H1 (cell line): ENCODE measurements at regions not wholly inside any gene's neighbourhood (a gene's known extent, or its start where the extent isn't known, plus 50 kb on each side); places are given as distances from the start of the nearest gene placed in this dataset.

Source experiments
- CTCF ChIA-PET: fragments of 300-600 bp; sonication (Branson Sonifier 250); formaldehyde crosslinking; loops from one replicate; lab custom pipeline; 2021; ENCODE audit not compliant: partially characterized antibody; lab: Charles Lee
- POLR2A ChIA-PET: fragments of 300-600 bp; sonication (Branson Sonifier 250); formaldehyde crosslinking; loops from one replicate; lab custom pipeline; 2021; ENCODE audit warnings: inconsistent platforms; ENCODE audit not compliant: partially characterized antibody; lab: Charles Lee
- DNase-seq, 2 experiments: peaks; one replicate each; pipeline versions ENCODE4 v3.0.0 to v3.0.0-alpha.2; 2010 to 2022; ENCODE audit warnings: low spot score in 2 of 2, low read depth in 1 of 2, mixed read lengths in 1 of 2
- FAIRE-seq: peaks from 2 replicates; lab custom pipeline; 2011; peaks lifted over from hg19 to GRCh38; lab: Jason Lieb, UNC
- H2AFZ ChIP-seq: 2 replicates; pipeline ENCODE4 v1.8.1; 2012; ENCODE audit warnings: low read length, inconsistent platforms
- H2AK5ac ChIP-seq: 2 replicates; pipeline ENCODE4 v1.6.1; 2013; ENCODE audit warnings: low read depth, low read length
- H2BK120ac ChIP-seq: replicated peaks from 2 replicates; pipeline ENCODE3; 2013; ENCODE audit warnings: low read depth, low read length, inconsistent platforms
- H2BK12ac ChIP-seq: 2 replicates; pipeline ENCODE4 v1.6.1; 2013; ENCODE audit warnings: low read depth, low read length
- H2BK15ac ChIP-seq: 2 replicates; pipeline ENCODE4 v1.6.1; 2013; ENCODE audit warnings: low read length
- H2BK20ac ChIP-seq: 2 replicates; pipeline ENCODE4 v1.6.1; 2013; ENCODE audit warnings: low read length
- H2BK5ac ChIP-seq: 2 replicates; pipeline ENCODE4 v1.6.1; 2013; ENCODE audit warnings: low read depth, low read length
- H3K14ac ChIP-seq: 2 replicates; pipeline ENCODE4 v1.6.1; 2013; ENCODE audit warnings: inconsistent platforms; ENCODE audit not compliant: insufficient read length
- H3K18ac ChIP-seq: 2 replicates; pipeline ENCODE4 v1.6.1; 2013; ENCODE audit warnings: low read length; ENCODE audit errors: extremely low read depth
- H3K23ac ChIP-seq: 2 replicates; pipeline ENCODE4 v1.6.1; 2013; ENCODE audit warnings: inconsistent platforms; ENCODE audit not compliant: insufficient read length
- H3K23me2 ChIP-seq: 2 replicates; pipeline ENCODE4 v1.6.1; 2013; ENCODE audit warnings: low read depth, low read length
- H3K27ac ChIP-seq: 2 replicates; pipeline ENCODE4 v1.6.1; 2011; ENCODE audit warnings: low read depth, low read length, inconsistent platforms
- H3K27me3 ChIP-seq, 4 experiments: replicated peaks in 1 of 4; 1 replicate in 1 of 4; 2 replicates in 3 of 4; pipeline versions ENCODE4 v1.6.1 to v1.8.1; 2011 to 2013; ENCODE audit warnings: low read length in 3 of 4, mild to moderate bottlenecking in 3 of 4, inconsistent platforms in 2 of 4, mixed read lengths in 2 of 4, moderate library complexity in 1 of 4; ENCODE audit not compliant: control insufficient read depth in 3 of 4, insufficient read depth in 3 of 4; ENCODE audit errors: extremely low read depth in 1 of 4
- H3K36me3 ChIP-seq, 4 experiments: 2 replicates each; pipeline versions ENCODE4 v1.6.1 to v1.8.1; 2011 to 2013; ENCODE audit warnings: mild to moderate bottlenecking in 4 of 4, low read length in 3 of 4, moderate library complexity in 2 of 4, control low read depth in 1 of 4, inconsistent platforms in 1 of 4; ENCODE audit not compliant: insufficient read depth in 4 of 4, control insufficient read depth in 2 of 4
- H3K4ac ChIP-seq: replicated peaks from 2 replicates; pipeline ENCODE3; 2013; ENCODE audit warnings: low read length, low read depth, mixed read lengths, inconsistent platforms; ENCODE audit not compliant: insufficient read length
- H3K4me1 ChIP-seq, 4 experiments: replicated peaks in 1 of 4; 1 replicate in 1 of 4; 2 replicates in 3 of 4; pipeline versions ENCODE4 v1.6.1 to v1.8.1; 2011 to 2013; ENCODE audit warnings: low read length in 3 of 4, inconsistent platforms in 2 of 4, mixed read lengths in 1 of 4; ENCODE audit not compliant: insufficient read depth in 4 of 4, control insufficient read depth in 3 of 4
- H3K4me2 ChIP-seq, 2 experiments: 2 replicates each; pipeline versions ENCODE4 v1.6.1 to v1.8.1; 2011 to 2013; ENCODE audit warnings: low read depth in 2 of 2, low read length in 2 of 2, control low read depth in 1 of 2, inconsistent platforms in 1 of 2, mild to moderate bottlenecking in 1 of 2; ENCODE audit not compliant: insufficient read depth in 1 of 2
- H3K4me3 ChIP-seq, 4 experiments: fragments of 200-600, 300-600 bp in 1 of 4; sonication (generic), shearing (Covaris generic), sonication (Bioruptor Twin) in 1 of 4; 2 replicates each; pipeline versions ENCODE4 v1.5.1 to v1.8.1; 2011 to 2016; ENCODE audit warnings: low read length in 4 of 4, low read depth in 3 of 4, control low read depth in 2 of 4, inconsistent platforms in 2 of 4, mild to moderate bottlenecking in 2 of 4, mixed read lengths in 1 of 4, moderate library complexity in 1 of 4; ENCODE audit not compliant: insufficient read depth in 2 of 4; ENCODE audit errors: extremely low read depth in 1 of 4
- H3K56ac ChIP-seq: replicated peaks from 2 replicates; pipeline ENCODE3; 2013; ENCODE audit warnings: low read depth, mild to moderate bottlenecking, mixed read lengths, low read length, inconsistent platforms; ENCODE audit not compliant: insufficient read length
- H3K79me1 ChIP-seq: 2 replicates; pipeline ENCODE4 v1.6.1; 2013; ENCODE audit warnings: low read depth, low read length, control low read depth
- H3K79me2 ChIP-seq, 2 experiments: 2 replicates each; pipeline versions ENCODE4 v1.6.1 to v1.8.1; 2012 to 2013; ENCODE audit warnings: low read length in 2 of 2, mild to moderate bottlenecking in 2 of 2, inconsistent platforms in 1 of 2; ENCODE audit not compliant: insufficient read depth in 2 of 2, control insufficient read depth in 1 of 2
- H3K9ac ChIP-seq, 4 experiments: replicated peaks in 1 of 4; 1 replicate in 1 of 4; 2 replicates in 3 of 4; pipeline versions ENCODE4 v1.6.1 to v1.8.1; 2011 to 2013; ENCODE audit warnings: low read depth in 3 of 4, low read length in 3 of 4, control low read depth in 2 of 4, mild to moderate bottlenecking in 2 of 4, moderate library complexity in 2 of 4, inconsistent platforms in 1 of 4; ENCODE audit errors: extremely low read depth in 1 of 4
- H3K9me3 ChIP-seq, 2 experiments: 2 replicates each; pipeline versions ENCODE4 v1.6.1 to v1.8.1; 2012 to 2013; ENCODE audit warnings: mild to moderate bottlenecking in 2 of 2, moderate library complexity in 2 of 2, control low read depth in 1 of 2, inconsistent platforms in 1 of 2, low read depth in 1 of 2, low read length in 1 of 2, mixed read lengths in 1 of 2; ENCODE audit not compliant: insufficient read depth in 2 of 2
- H4K20me1 ChIP-seq, 2 experiments: replicated peaks in 1 of 2; 2 replicates each; pipeline versions ENCODE3 to v1.8.1; 2011 to 2013; ENCODE audit warnings: inconsistent platforms in 2 of 2, low read length in 2 of 2, mild to moderate bottlenecking in 1 of 2; ENCODE audit not compliant: insufficient read depth in 2 of 2, control insufficient read depth in 1 of 2
- H4K5ac ChIP-seq: 2 replicates; pipeline ENCODE4 v1.6.1; 2013; ENCODE audit warnings: low read length, low read depth, mixed read lengths, inconsistent platforms; ENCODE audit not compliant: insufficient read length
- H4K8ac ChIP-seq: 2 replicates; pipeline ENCODE4 v1.8.0; 2013; ENCODE audit warnings: mild to moderate bottlenecking, moderate library complexity, low read length, inconsistent platforms; ENCODE audit not compliant: insufficient read depth; ENCODE audit errors: extremely low read depth
- H4K91ac ChIP-seq: replicated peaks from 2 replicates; pipeline ENCODE3; 2013; ENCODE audit warnings: low read length, mixed read lengths, inconsistent platforms; ENCODE audit not compliant: insufficient read length
- ASH2L ChIP-seq: fragments of 200-600, 300-600 bp; sonication (generic); IDR thresholded peaks from one replicate; pipeline ENCODE4 v1.7.1; 2017; ENCODE audit warnings: low read length
- EGR1 ChIP-seq: IDR thresholded peaks from 2 replicates; pipeline ENCODE4 v1.6.1; 2011; ENCODE audit warnings: low read depth, low read length, borderline replicate concordance
- GABPA ChIP-seq: IDR thresholded peaks from 2 replicates; pipeline ENCODE4 v1.6.1; 2011; ENCODE audit warnings: mild to moderate bottlenecking, low read length, moderate library complexity, borderline replicate concordance; ENCODE audit not compliant: insufficient read depth
- KDM5A ChIP-seq: fragments of 200-600 bp; IDR thresholded peaks from 2 replicates; pipeline ENCODE4 v1.7.1; 2012; ENCODE audit warnings: mild to moderate bottlenecking, low read length, inconsistent platforms, mixed read lengths
- POLR2A ChIP-seq, 2 experiments: IDR thresholded peaks; 1 replicate in 1 of 2; 2 replicates in 1 of 2; pipeline ENCODE4 v1.6.1; 2011; ENCODE audit warnings: low read depth in 2 of 2, low read length in 2 of 2, mild to moderate bottlenecking in 2 of 2; ENCODE audit errors: control extremely low read depth in 1 of 2
- SIN3A ChIP-seq, 2 experiments: IDR thresholded peaks in 1 of 2; conservative IDR thresholded peaks in 1 of 2; 2 replicates each; pipeline ENCODE4 v1.6.1; 2011 to 2012; ENCODE audit warnings: low read length in 2 of 2, improper control_type of control experiment in 1 of 2, low read depth in 1 of 2, mild to moderate bottlenecking in 1 of 2
- SRF ChIP-seq: IDR thresholded peaks from 2 replicates; pipeline ENCODE4 v1.6.1; 2011; ENCODE audit warnings: mild to moderate bottlenecking, low read depth, low read length, moderate library complexity
- WGBS, 2 experiments: shearing (Covaris generic) in 1 of 2; methylation state at CpG; one replicate each; pipeline versions ENCODE4 v1.1.6 to v1.1.7; 2013 to 2015; ENCODE audit warnings: low lambda C conversion rate in 2 of 2, mixed read lengths in 2 of 2, inconsistent platforms in 1 of 2, low coverage in 1 of 2, missing lambda C conversion rate in 1 of 2; ENCODE audit not compliant: insufficient replicate concordance in 2 of 2, insufficient coverage in 1 of 2, insufficient read length in 1 of 2; ENCODE audit errors: extremely low coverage in 1 of 2, missing lambda C conversion rate in 1 of 2; 5-methylcytosine and 5-hydroxymethylcytosine counted together

GRCh38 chr4:66750273-66750672 is 795.0 kb downstream of the CENPC start:
- Histone ChIP-seq H3K79me2 (no peaks in the 10 kb centered on the region), H3K23ac (no peak overlapping the region), H3K27ac (no peak overlapping the region), H3K9me3 (no peaks in the 10 kb centered on the region), H3K9ac (no peak overlapping the region), H2BK15ac (no peak overlapping the region), H4K5ac (no peak overlapping the region), H3K23me2 (no peaks in the 10 kb centered on the region), H3K56ac (no peak overlapping the region), H2AFZ (no peak overlapping the region), H2BK5ac (no peak overlapping the region), H3K4ac (no peak overlapping the region), H2BK20ac (no peak overlapping the region), H4K20me1 (no peaks in the 10 kb centered on the region), H4K91ac (no peak overlapping the region), H3K4me3 (no peak overlapping the region), H3K79me1 (no peaks in the 10 kb centered on the region), H3K27me3 (no peaks in the 10 kb centered on the region), H2BK12ac (no peak overlapping the region), H4K8ac (no peak overlapping the region), H3K4me1 (no peaks in the 10 kb centered on the region), H3K18ac (no peak overlapping the region), H3K14ac (no peak overlapping the region), H2BK120ac (no peak overlapping the region), H2AK5ac (no peak overlapping the region), H3K36me3 (no peaks in the 10 kb centered on the region), H3K4me2 (no peak overlapping the region)
- ChIA-PET POLR2A (no interaction called here), CTCF (no interaction called here)
- no peak for TF ChIP-seq POLR2A (IDR thresholded peaks at IDR 0.05; ENCODE audit: control extremely low read depth in 1 of 2, low read depth in 2 of 2, low read length in 2 of 2)
- TF ChIP-seq ASH2L, result no peak
- no peak for TF ChIP-seq GABPA
- no peak for TF ChIP-seq KDM5A
- TF ChIP-seq SIN3A (conservative IDR thresholded peaks at IDR 0.05 in 1 of 2, IDR thresholded peaks at IDR 0.05 in 1 of 2; ENCODE audit: low read depth in 1 of 2, low read length in 2 of 2), result no peak
- no peak for TF ChIP-seq SRF
- no peak for TF ChIP-seq EGR1
- FAIRE-seq, result no peak
- no peak for DNase-seq
- 81% methylated on average over 2 of the region's 2 CpGs; no CpG with 5 or more reads in 1 of the 2 experiments for WGBS, 2 experiments
